Stimulated activated CD8-positive, alpha-beta memory T cell treated with anti-CD3 and anti-CD28 coated beads, Interleukin-2, amount 100 ng/mL, for 48 hours (primary cell): ENCODE measurements at regions not wholly inside any gene's neighbourhood (a gene's known extent, or its start where the extent isn't known, plus 50 kb on each side); places are given as distances from the start of the nearest gene placed in this dataset.

Source experiments
- DNase-seq, 2 donors: peaks; one replicate each; pipeline ENCODE4 v3.0.0-alpha.2; 2020; ENCODE audit warnings: low read depth in 2 of 2

DNA sequence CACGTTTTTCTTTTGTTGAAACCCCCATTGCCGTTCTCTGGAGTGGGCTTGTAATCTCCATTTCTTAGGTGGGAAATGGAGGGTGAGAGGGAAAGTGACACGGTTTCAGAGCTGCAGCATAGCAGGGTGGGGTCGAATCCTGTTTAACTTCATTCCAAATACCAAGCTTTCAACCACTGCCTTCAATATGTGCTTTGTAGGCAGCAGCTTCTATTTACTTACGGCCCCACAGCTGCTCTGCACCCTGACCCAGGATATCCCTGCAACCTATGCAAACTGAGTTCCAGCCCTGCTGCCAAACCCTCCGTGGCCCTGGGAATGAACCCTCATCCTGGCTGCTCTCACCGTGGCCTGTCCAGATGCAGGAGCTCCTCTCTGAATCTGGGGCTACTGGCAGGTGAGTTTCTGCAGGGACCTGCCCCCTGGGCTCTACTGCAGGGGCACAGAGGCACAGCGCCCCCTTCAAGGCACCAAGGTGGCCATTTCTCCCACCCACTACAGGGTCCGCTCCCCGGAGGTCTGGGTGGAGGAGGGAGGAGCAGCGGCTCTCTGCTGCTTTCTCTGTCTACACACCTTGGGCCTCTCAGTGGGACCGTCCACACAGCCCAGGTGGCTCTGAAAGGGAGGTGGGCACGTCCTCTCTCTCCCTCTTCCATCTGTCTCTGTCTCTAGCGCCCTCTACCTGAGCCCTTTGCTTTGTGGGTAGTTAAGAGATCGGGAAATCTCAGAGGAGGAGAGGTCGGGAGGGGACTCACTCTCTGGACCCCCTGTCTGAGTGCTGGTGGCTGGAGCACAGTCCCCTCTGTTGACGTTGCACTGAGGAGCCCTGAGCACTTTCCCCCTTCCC is 279.1 kb downstream of the BRD1 start:
- DNase-seq = no peak

- DNase-seq = no peak
Observed at GRCh38 chr22:49547751-49548239, 279.9 kb downstream of the BRD1 start.

DNA sequence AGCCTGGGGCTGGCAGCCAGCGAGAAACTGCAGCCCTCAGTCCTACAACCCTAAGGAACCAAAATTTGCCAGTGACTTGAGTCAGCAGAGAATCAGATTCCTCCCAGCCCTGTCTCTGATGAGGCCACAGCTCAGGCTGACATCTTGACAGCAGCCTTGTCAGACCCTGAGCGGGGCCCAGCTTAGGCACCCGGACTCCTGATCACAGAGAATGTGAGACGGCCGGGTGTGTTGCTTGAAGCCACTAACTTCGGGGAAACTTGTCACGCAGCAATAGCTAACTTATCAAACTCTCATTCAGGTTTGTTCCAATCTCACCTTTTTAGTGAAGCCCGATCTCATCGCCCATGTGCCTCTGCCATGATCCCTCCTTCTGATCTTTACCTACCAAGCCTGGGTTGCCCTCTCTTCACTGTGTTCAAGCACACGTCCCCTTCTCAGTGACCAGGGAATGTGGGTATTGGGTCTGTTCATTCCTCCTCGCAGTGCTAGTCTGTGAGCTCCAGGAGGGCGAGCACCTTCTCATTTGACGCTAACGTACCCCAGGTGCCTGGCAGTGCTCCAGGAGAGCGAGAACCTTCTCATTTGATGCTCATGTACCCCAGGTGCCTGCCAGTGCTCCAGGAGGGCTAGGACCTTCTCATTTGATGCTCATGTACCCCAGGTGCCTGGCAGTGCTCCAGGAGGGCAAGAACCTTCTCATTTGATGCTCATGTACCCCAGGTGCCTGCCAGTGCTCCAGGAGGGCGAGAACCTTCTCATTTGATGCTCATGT is 280.7 kb downstream of the BRD1 start:
- no peak for DNase-seq

DNA sequence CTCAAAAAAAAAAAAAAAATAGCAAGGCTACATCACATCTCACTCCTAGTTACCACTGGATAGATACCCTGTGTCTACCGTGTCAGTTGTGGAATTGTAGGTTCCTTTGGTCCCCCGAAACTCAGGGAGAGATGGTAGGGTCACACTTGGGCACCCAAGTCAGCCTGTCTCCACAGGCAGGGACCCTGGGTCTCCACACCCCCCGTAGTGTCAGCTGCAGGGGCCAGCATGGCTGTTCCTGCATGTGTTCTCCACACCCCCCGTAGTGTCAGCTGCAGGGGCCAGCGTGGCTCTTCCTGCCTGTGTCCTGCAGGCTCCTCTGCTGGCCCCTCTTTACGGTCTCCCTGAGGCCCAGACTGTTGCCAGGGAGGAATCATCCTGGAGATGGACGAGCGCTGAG is 282.1 kb downstream of the BRD1 start:
- no peak for DNase-seq

GRCh38 chr22:49544286-49544685 is 283.4 kb downstream of the BRD1 start:
- no peak for DNase-seq

DNA sequence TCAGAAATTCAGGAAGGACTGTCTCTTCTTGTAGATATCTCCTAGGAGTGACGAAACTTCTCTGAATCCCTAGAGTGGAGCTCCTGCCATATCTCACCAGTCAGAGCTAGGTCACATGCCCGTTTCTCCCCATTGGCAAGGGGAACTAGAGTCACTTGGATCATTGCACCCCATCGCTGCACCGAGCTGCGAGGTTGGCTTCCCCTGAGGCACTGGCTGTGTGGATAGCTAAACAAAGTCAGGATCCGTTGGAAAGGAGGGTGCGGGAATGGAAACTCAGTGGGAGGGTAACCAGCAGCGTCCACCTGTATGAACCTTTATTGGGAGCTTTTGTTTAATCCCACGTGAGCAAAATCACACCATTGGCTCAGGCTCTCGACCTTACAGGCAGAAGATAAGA is 283.8 kb downstream of the BRD1 start:
- DNase-seq = no peak

DNA sequence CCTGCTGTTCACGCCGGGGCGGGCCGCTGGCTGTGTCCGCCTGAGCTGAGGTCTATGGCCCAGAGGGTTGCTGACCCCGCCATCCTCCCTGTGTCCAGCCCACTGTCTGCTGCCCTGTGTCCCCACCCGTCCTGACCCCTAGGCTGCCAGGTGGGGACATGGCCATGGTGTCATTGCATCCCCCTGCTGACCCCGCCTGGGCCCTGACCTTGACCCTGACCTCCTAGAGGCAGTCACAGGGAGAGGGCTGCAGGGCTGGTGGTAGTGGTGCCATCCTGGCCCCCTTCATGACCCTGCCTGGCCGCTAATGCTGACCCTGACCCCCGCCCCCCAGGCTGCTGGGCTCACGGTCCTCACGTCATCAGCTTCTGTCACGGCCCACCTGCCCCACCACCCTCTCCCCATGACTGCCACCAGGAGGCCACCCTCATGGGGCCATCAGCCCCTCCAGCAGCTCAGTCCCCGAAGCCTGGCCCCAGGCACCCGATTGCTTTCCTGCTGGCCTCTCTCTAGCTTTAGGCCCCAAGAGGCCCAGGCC is 285.9 kb downstream of the BRD1 start:
- no peak for DNase-seq

DNA sequence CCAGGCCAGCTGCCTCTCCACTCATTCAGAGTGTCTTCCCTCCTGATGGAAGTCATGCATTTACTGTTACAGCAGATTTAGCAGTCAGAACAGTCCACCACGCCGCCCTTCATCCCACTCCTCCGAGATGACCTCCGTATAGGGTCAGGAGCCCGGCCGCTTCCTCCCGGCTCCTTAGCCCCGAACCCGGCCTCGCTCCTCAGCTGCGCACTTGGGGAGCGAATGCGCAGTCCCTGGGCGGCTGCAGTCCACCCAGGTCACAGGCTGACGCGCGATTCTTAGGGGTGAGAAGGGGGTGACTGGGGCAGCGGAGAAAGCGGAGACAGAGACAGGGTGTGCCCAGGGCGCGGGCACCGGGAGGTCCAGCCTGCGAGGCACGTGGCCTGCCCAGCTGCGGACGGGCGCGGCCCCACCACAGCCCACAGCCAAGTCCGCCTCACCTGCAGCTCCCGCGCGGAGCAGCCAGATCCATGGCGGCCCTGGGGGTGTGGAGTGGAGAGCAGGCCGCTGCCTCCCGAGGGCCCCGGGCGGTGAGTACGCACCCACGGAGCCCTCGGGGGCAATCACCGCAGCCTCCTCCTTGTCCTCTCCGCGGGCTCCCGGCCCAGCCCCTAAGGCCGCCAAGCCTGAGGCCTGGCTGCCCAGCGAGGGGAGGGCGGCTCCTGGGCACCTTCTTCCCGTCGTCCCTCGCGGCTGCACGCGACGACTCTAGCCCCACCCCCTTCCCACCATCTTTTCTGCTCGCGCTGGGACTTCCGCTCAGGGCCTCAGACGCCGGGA is 286.6 kb downstream of the BRD1 start:
- no peak for DNase-seq

DNA sequence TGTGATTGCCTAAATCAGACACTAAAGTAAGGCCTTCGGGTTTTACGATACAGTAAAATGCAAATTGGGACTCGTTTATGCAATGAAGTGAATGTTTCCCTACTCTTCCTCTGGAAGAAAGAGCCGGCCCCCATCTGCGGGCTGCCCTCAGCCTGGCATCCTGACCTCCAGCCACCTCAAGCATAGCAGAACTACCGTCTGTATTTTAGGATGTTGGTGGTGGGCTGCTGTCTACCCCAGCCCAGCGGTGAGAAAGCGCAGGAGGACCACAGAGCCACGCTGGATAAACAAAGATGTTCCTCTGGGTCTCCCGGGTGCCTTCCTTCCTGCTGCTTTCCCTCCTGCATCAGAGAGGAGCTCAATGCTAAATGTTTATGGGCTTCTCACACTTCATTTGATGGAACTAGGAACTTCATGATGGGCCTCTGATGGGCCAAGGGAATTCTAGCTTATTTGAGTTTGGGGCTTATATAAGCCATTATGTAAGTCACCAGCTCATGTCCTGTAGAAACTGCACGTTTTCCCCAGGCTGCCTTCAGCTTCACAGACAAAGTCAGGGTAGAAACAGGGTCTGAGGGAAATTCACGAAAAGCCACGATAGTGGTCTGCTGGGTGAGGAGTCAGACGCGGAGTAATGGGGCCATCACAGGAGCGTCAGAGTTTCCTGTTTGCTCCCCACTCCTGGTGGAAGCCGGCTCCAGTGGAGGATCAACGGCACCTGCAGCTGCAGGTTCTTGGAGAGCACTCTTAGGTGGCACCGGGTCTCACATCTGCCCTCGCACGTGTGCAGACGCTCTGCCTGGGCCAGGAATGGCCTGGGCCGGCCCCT is 287.4 kb downstream of the BRD1 start:
- no peak for DNase-seq

- no peak for DNase-seq
Observed at GRCh38 chr22:49538006-49538405, 289.7 kb downstream of the BRD1 start.

- DNase-seq = no peak
Observed at GRCh38 chr22:49536571-49537131, 291.0 kb downstream of the BRD1 start.

DNA sequence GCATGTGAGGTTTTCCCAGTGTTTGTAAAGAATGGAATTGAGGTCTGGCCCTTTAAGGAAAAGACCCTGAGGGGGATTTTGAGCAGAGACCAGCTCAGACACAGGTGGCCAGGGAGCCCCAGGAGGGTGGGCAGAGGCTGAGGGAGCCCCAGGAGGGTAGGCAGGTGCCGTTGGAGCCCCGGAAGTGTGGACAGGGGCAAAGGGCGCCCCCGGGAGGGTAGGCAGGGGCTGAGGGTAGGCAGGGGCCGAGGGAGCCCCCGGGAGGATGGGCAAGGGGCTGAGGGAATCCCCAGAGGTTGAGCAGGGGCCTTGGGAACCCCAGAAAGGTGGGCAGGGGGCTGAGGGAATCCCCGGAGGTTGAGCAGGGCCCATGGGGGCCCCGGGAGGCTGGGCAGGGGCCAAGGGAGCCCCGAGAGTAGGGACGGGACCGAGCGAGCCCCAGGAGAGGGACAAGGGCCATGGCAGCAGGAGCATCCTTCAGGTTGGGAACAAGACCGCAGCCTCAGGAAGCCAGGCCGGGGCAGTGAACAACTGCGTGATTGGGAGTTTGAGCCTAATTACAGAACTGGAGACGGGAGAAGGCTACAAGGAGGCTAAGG is 292.0 kb downstream of the BRD1 start:
- DNase-seq = no peak

DNA sequence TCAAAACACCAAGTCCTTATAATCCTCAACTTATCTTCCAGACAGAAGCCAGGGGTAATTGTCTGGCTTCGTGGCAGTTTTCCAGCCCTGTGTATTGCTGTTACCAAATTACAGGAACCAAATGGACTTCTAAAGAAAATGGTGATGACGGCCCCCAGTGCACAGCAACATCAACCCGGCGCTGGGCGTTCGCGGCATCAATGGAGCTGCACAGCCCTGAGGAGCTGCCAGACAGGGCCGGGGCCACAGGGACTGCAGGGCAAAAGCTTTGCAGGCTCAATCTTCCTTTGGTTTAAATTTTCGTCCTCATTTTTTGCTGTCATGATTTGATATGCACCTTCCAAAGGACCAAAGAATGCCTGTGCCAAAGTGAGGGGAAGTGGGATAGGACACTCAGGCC is 292.5 kb downstream of the BRD1 start:
- DNase-seq = no peak

DNA sequence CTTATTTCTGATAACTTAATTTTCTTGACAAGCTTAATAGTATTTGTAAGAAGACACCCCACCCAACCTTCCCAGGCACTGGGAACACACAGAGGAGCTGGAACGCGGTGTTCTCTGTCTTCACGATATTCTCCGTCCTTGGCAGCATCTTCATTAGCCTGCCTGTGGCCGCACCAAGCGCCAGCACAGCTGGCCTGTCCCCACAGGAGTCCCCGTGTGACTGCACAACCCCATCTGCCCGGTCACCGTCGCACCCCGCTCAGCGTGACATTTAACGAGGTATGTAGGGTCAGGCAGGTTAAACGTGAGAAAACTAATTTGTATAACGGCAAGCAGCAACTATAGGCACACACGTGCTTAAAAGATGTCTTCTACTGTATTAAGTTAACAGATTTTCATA is 293.3 kb downstream of the BRD1 start:
- no peak for DNase-seq

DNA sequence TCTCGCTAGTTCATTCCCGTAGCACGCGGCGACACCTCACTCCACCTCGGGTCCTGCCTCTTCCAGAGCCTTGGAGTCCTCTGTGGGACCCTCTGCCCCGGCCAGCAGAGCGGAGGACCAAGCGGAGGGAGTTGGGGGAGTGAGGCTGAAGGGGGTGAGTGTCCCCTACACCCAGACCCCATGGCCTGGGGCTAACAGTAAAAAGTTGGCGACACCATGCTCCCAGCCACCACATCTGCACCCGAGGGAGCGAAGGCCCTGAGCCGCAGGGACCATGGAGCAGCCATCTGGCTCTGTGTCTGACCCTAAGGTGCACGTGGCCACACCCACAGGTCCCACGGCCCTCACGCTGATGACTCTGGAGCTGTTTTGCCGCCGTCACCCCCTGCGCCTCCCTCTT is 293.8 kb downstream of the BRD1 start:
- DNase-seq = no peak

DNA sequence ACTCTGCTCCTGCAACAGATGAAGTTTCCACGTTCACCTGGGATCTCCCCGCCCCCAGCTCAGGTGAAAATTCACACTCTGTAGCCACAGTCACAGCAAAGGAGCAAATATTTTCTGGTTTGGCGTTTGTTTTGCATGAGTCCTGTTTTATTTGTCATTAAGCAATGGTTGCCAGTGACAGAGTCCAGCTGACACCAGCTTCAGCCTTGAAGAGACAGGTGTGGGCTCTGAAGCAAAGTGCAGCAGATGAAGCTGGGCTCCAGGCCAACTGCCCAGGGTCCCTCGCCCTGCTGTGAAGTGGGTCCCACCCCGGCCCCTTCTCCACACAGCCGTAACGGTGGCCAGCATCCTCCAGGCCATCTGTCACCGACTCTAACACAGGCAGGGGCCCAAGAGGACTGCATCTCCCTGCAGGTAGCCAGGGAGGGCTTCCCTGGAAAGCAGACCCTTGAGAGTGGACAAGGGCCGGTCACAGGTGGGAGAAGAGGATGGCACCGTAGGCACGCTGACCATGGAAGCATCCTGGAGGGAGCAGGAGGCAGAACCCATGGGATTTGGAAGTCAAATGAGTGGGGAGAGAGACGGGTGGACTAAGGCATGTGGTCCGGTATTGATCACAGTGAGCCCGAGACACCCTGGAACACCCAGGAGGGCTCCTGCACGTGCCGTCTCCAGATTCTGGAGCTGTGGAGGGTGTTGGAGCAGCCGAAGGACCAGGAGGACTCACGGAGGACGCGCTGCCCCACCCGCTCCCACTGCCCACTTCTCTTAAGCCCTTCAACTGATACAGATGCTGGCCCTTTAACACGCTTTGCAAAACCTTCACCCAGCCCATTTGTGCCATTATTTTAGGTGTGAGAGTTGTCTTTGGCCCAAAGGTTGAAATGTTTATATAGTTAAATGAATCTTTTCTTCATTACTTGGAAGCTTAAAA is 294.5 kb downstream of the BRD1 start:
- DNase-seq = no peak

- DNase-seq = no peak
Observed at GRCh38 chr22:49531368-49531791, 296.3 kb downstream of the BRD1 start.

GRCh38 chr22:49530671-49531367 is 296.9 kb downstream of the BRD1 start:
- DNase-seq = no peak

GRCh38 chr22:49528420-49528720 is 299.3 kb downstream of the BRD1 start:
- DNase-seq = no peak
